ENCODE measurements at regions not wholly inside any gene's neighbourhood (a gene's known extent, or its start where the extent isn't known, plus 50 kb on each side); places are given as distances from the start of the nearest gene placed in this dataset.

GRCh38 chr3:171531716-171532115 lies 71.5 kb upstream of the TNIK start:
- CTCF ChIA-PET: no interaction called here
- no TSS peak for BruUV-seq (replicated peaks)
- no peaks in the 10 kb centered on the region for H3K9me3 ChIP-seq
- H3K4me1 ChIP-seq: no peaks in the 10 kb centered on the region
- Mint-ChIP-seq H3K27me3 (ENCODE audit: insufficient read depth, unreplicated experiment) (no peaks in the 10 kb centered on the region), H3K4me1 (ENCODE audit: low read depth, unreplicated experiment) (peaks cover 6% of the 10 kb centered on the region), H3K4me3 (ENCODE audit: unreplicated experiment) (no peak overlapping the region), H3K27ac (ENCODE audit: unreplicated experiment) (no peak overlapping the region), H3K36me3 (ENCODE audit: insufficient read depth, unreplicated experiment) (no peaks in the 10 kb centered on the region), H3K9me3 (ENCODE audit: unreplicated experiment) (no peaks in the 10 kb centered on the region)
- intact Hi-C loops (cut with micrococcal nuclease; ENCODE audit: unreplicated experiment): no loop called here
- no peaks in the 10 kb centered on the region for H3K27me3 ChIP-seq (replicated peaks; ENCODE audit: control insufficient read depth, insufficient read depth, low read length)
- H3K36me3 ChIP-seq (ENCODE audit: control insufficient read depth, insufficient read depth, low read length): no peaks in the 10 kb centered on the region
- no peak for DNase-seq
- no peak overlapping the region for H3K4me3 ChIP-seq (ENCODE audit: low read depth, low read length)
- POLR2A ChIA-PET: no interaction called here
- no peak for TF ChIP-seq CTCF (IDR thresholded peaks at IDR 0.05; ENCODE audit: insufficient read depth in 1 of 2, low read depth in 1 of 2, low read length in 1 of 2, severe bottlenecking in 1 of 2, unreplicated experiment in 1 of 2)

GRCh38 chr3:171528102-171528501 lies 67.9 kb upstream of the TNIK start:
- CTCF ChIA-PET: no interaction called here
- H3K4me3 Mint-ChIP-seq (ENCODE audit: unreplicated experiment): no peak overlapping the region
- peaks cover 19% of the 10 kb centered on the region for H3K4me1 ChIP-seq
- no peak overlapping the region for H3K4me3 ChIP-seq (ENCODE audit: low read depth, low read length)
- H3K36me3 Mint-ChIP-seq (ENCODE audit: insufficient read depth, unreplicated experiment): no peaks in the 10 kb centered on the region
- no peaks in the 10 kb centered on the region for H3K27me3 Mint-ChIP-seq (ENCODE audit: insufficient read depth, unreplicated experiment)
- H3K4me1 Mint-ChIP-seq (ENCODE audit: low read depth, unreplicated experiment): peaks cover 31% of the 10 kb centered on the region
- no peaks in the 10 kb centered on the region for H3K9me3 Mint-ChIP-seq (ENCODE audit: unreplicated experiment)
- H3K9me3 ChIP-seq: no peaks in the 10 kb centered on the region
- POLR2A ChIA-PET: no interaction called here
- intact Hi-C loops (cut with micrococcal nuclease; ENCODE audit: unreplicated experiment): loop anchor here (5.0 kb wide), 1 partner anchor 66 kb away; the partner anchor contains the start of gene TNIK
- TF ChIP-seq CTCF (IDR thresholded peaks at IDR 0.05; ENCODE audit: insufficient read depth in 1 of 2, low read depth in 1 of 2, low read length in 1 of 2, severe bottlenecking in 1 of 2, unreplicated experiment in 1 of 2): no peak
- no peaks in the 10 kb centered on the region for H3K36me3 ChIP-seq (ENCODE audit: control insufficient read depth, insufficient read depth, low read length)
- H3K27ac Mint-ChIP-seq (ENCODE audit: unreplicated experiment): no peak overlapping the region
- DNase-seq: no peak
- no peaks in the 10 kb centered on the region for H3K27me3 ChIP-seq (replicated peaks; ENCODE audit: control insufficient read depth, insufficient read depth, low read length)
- no TSS peak for BruUV-seq (replicated peaks)

DNA sequence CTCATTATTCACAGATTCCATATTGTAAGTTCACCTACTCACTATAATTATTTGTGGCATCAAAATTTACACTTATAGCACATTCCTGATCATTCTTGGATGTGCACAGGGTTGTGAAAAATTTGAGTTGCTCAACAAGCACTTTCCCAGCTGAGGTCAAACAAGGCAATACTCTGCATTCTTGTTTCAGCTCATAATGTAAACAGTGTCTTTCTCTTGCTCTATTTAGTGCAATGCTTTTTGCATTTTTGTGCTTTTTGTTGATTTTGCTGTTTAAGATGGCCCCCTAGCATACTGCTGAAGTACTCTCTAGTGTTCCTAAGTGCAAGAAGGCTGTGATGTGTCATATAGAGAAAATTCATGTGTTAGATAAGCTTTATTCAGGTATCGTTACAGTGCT lies 66.7 kb upstream of the TNIK start:
- no peak overlapping the region for H3K4me3 ChIP-seq (ENCODE audit: low read depth, low read length)
- peak overlapping the region; percentile 23 for H3K27ac Mint-ChIP-seq (ENCODE audit: unreplicated experiment)
- ChIA-PET POLR2A (no interaction called here), CTCF (interaction anchor here (0.6 to 0.7 kb wide), 2 partner anchors 11 to 62 kb away, joined by 3 to 10 read pairs; no protein-coding TSS in a partner anchor)
- no peaks in the 10 kb centered on the region for H3K27me3 Mint-ChIP-seq (ENCODE audit: insufficient read depth, unreplicated experiment)
- no peaks in the 10 kb centered on the region for H3K36me3 Mint-ChIP-seq (ENCODE audit: insufficient read depth, unreplicated experiment)
- no peak for TF ChIP-seq CTCF (IDR thresholded peaks at IDR 0.05; ENCODE audit: insufficient read depth in 1 of 2, low read depth in 1 of 2, low read length in 1 of 2, severe bottlenecking in 1 of 2, unreplicated experiment in 1 of 2)
- intact Hi-C loops (cut with micrococcal nuclease; ENCODE audit: unreplicated experiment): loop anchor here (5.0 kb wide), 1 partner anchor 65 kb away; the partner anchor contains the start of gene TNIK
- peaks cover 19% of the 10 kb centered on the region for H3K4me1 ChIP-seq
- no peak overlapping the region for H3K4me3 Mint-ChIP-seq (ENCODE audit: unreplicated experiment)
- peaks cover 31% of the 10 kb centered on the region for H3K4me1 Mint-ChIP-seq (ENCODE audit: low read depth, unreplicated experiment)
- H3K36me3 ChIP-seq (ENCODE audit: control insufficient read depth, insufficient read depth, low read length): no peaks in the 10 kb centered on the region
- H3K9me3 Mint-ChIP-seq (ENCODE audit: unreplicated experiment): no peaks in the 10 kb centered on the region
- H3K27me3 ChIP-seq (replicated peaks; ENCODE audit: control insufficient read depth, insufficient read depth, low read length): no peaks in the 10 kb centered on the region
- no TSS peak for BruUV-seq (replicated peaks)
- H3K9me3 ChIP-seq: no peaks in the 10 kb centered on the region
- peak in 1 of 2 experiments; percentile 28 for DNase-seq

Data from Caco-2 (cell line).